Fibroblast of pulmonary artery (primary cell): ENCODE measurements at regions not wholly inside any gene's neighbourhood (a gene's known extent, or its start where the extent isn't known, plus 50 kb on each side); places are given as distances from the start of the nearest gene placed in this dataset.
"Not testable (repeated sequence)": the region's sequence is repeated elsewhere in the genome, so short reads cannot be mapped to it uniquely, and the experiment has no call there.

Experiments
- DNase-seq: peaks from one replicate; pipeline ENCODE4 v3.0.0-alpha.2; 2010; ENCODE audit warnings: low read depth
- H3K4me3 ChIP-seq: replicated peaks from 2 replicates; pipeline ENCODE4 v1.5.1; 2011; ENCODE audit warnings: low read depth, mild to moderate bottlenecking, control low read depth, low read length, moderate library complexity
- TF ChIP-seq, protein P1 (sequence below): IDR thresholded peaks from 2 replicates; pipeline ENCODE4 v1.5.1; 2011; ENCODE audit warnings: mild to moderate bottlenecking, control low read depth, low read length, inconsistent platforms; ENCODE audit errors: missing control alignments

DNA sequence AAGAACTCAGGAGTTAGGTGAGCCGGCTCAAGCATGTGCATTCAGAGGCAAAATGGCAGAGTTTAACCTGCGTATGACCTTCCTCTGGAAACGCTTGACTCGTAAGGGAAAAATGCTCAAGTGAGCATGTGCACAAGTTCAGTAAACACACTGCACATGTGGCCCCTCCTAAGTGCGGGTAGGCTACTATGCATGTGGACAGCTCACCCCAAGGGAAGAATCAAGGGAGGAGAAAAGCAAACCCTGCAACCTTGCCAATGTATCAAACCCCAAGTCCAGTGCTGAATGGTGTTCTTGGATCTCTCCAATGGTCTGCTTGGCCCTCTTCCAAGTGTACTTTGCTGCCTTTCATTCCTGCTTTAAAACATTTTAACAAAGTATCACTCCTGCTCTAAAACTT, 407.1 kb downstream of the ADAM29 start:
- no peak overlapping the region for H3K4me3 ChIP-seq
- TF ChIP-seq, protein P1, sequence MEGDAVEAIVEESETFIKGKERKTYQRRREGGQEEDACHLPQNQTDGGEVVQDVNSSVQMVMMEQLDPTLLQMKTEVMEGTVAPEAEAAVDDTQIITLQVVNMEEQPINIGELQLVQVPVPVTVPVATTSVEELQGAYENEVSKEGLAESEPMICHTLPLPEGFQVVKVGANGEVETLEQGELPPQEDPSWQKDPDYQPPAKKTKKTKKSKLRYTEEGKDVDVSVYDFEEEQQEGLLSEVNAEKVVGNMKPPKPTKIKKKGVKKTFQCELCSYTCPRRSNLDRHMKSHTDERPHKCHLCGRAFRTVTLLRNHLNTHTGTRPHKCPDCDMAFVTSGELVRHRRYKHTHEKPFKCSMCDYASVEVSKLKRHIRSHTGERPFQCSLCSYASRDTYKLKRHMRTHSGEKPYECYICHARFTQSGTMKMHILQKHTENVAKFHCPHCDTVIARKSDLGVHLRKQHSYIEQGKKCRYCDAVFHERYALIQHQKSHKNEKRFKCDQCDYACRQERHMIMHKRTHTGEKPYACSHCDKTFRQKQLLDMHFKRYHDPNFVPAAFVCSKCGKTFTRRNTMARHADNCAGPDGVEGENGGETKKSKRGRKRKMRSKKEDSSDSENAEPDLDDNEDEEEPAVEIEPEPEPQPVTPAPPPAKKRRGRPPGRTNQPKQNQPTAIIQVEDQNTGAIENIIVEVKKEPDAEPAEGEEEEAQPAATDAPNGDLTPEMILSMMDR: no peak
- no peak for DNase-seq

DNA sequence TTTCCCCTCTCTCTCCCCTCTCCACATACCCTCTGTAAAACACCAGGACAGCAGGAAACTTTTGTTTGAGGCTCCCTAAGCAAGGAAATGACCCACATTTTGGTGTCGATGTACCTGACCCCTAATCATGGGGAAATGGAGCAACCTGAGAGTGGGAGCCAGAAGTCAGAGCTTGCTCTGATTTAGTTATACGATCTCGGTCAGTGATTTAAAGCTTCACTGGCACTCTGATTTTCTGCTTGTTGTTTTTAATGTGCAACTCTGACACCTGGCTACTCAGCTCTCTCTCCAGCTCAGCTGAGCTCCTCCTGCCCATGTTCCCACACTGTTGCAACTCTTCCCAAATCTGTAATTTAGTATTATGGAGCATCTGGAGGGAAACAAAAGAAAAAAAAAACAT, 408.6 kb downstream of the ADAM29 start:
- no peak overlapping the region for H3K4me3 ChIP-seq
- DNase-seq: no peak
- TF ChIP-seq, protein P1: no peak

DNA sequence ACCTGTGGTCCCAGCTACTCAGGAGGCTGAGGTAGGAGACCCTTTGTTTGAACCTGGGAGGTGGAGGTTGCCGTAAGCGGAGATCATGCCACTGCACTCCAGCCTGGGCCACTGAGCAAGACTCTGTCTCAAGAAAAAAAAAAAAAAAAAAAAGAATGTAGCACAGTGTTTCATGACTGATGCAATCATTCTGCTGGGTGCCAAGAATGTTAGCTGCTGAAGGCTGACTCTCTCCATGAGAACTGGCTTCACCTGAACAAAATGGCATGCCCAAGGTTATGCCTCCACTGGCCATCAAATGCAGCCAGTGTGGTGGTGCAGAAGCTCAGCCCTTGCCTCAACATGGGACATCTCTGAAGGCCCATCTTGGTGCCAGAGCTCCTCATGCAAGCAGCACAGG, 412.1 kb downstream of the ADAM29 start:
- H3K4me3 ChIP-seq: no peak overlapping the region
- TF ChIP-seq, protein P1: no peak
- peak; percentile 43 for DNase-seq

DNA sequence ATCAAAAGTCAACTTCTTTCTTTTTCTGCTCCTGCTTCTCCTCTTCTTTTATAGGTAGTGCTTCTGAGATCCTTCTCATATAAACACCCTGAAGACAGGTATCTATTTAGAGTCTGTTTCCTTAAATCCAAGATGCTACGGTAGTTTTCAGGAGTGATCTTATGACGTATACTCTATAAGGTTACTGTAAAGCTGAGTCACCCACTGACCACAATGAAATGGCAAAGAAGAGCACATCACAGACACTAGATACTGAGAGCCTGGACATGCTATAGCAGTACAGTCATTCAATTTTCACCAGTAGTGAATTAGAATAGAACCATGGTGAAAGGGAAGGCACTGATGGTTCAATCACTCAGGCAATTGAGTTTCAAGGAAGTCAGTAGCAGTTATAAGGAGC, 412.5 kb downstream of the ADAM29 start:
- DNase-seq: peak; percentile 38
- TF ChIP-seq, protein P1: no peak
- H3K4me3 ChIP-seq: no peak overlapping the region

DNA sequence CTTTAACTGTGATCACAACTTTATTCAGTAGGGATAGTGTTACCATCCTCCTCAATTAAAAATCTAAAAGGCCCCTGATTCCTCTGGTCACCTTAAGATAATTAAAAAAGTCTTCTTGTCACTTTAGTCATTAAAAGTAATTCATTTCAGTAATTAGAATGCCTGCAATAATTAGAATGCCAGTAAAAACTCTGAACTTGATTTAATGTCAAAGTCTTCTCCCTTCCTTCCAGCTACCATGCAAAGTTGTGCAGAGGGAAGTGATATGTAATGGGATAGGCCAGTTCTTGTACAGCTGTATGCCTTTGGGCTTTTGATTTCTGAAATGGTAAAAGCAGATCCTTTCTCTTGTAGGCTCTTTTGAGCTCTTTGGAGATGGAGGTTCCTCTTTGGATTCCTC, 417.2 kb downstream of the ADAM29 start:
- TF ChIP-seq, protein P1: no peak
- DNase-seq: no peak
- no peak overlapping the region for H3K4me3 ChIP-seq

DNA sequence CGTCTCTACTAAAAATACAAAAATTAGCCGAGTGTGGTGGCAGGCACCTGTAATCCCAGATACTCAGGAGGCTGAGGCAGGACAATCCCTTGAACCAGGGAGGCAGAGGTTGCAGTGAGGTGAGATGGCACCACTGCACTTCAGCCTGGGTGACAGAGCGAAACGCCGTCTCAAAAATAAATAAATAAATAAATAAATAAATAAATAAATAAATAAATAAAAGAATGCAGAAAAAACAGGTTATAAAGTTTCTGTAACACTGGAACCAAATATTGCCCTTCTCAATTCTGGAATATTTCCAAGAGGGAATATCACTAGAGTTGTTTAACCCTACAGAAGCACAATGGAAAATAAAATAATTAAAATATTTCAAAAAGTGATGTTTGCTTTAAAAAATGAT, 418.4 kb downstream of the ADAM29 start:
- DNase-seq, H3K4me3 ChIP-seq: not testable (repeated sequence)

DNA sequence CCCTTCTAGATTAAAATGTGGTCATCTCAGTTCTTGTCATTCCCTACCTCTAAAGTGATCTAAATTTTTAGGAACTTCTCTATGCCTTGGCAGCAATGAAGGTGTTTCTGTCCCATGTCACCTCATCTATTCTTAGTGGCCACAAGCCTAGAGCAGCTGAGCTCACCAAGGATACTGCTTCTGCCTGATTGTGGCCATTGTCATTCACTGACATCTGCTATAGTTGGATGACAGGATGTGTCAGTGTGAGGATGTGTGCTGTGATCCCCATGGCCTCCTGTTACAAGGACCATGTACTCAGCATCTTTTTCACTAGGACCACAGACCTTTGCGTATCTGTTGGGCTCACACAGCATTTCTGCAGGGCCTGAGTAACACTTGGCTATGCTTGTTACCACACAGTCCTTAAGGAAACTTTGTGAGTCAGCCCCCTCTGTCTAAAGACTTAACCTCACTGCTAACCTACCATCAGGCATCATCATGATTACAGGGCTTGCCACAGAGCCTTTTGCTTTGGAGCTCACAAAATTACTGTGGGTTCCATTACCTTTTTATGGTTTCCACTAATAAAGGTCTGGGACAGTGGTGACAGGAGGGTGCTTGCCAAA, 421.0 kb downstream of the ADAM29 start:
- TF ChIP-seq, protein P1: no peak
- no peak overlapping the region for H3K4me3 ChIP-seq
- DNase-seq: peak; percentile 16
